Mammary epithelial cell (primary cell): ENCODE measurements at regions not wholly inside any gene's neighbourhood (a gene's known extent, or its start where the extent isn't known, plus 50 kb on each side); places are given as distances from the start of the nearest gene placed in this dataset.

Source experiments
- EZH2 ChIP-seq: IDR thresholded peaks from 2 replicates; pipeline ENCODE4 v1.6.1; 2012; ENCODE audit warnings: low read length, inconsistent platforms, borderline replicate concordance
- TF ChIP-seq, protein P1 (sequence below), 2 donors: IDR thresholded peaks in 1 of 2; conservative IDR thresholded peaks in 1 of 2; 2 replicates each; pipeline ENCODE4 v1.5.1; 2011 to 2012; ENCODE audit warnings: inconsistent platforms in 2 of 2, low read length in 2 of 2, mild to moderate bottlenecking in 2 of 2, control low read depth in 1 of 2, low read depth in 1 of 2; ENCODE audit not compliant: insufficient read depth in 1 of 2; ENCODE audit errors: extremely low read depth in 1 of 2

DNA sequence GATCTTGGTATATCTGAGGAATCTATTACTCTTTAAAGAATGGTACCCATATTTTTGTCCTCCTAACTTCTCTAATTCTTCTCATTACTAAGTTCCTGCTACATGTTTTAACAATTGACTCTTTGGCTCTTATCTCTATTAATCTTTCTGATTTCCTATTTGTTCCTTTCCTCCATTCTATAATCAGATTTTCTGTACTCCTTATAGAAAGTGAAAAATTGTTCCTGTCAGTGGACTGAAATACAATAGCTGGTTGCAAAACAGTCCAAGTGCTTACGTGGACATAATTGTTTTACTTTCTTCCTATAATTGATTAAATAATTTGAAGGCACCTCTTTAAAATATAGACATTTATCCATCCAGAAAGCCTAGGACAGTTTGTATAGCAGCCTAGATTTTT lies 86.7 kb upstream of the PTHLH start:
- TF ChIP-seq, protein P1, sequence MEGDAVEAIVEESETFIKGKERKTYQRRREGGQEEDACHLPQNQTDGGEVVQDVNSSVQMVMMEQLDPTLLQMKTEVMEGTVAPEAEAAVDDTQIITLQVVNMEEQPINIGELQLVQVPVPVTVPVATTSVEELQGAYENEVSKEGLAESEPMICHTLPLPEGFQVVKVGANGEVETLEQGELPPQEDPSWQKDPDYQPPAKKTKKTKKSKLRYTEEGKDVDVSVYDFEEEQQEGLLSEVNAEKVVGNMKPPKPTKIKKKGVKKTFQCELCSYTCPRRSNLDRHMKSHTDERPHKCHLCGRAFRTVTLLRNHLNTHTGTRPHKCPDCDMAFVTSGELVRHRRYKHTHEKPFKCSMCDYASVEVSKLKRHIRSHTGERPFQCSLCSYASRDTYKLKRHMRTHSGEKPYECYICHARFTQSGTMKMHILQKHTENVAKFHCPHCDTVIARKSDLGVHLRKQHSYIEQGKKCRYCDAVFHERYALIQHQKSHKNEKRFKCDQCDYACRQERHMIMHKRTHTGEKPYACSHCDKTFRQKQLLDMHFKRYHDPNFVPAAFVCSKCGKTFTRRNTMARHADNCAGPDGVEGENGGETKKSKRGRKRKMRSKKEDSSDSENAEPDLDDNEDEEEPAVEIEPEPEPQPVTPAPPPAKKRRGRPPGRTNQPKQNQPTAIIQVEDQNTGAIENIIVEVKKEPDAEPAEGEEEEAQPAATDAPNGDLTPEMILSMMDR (conservative IDR thresholded peaks at IDR 0.05 in 1 of 2, IDR thresholded peaks at IDR 0.05 in 1 of 2; ENCODE audit: extremely low read depth in 1 of 2, insufficient read depth in 1 of 2, low read depth in 1 of 2, low read length in 2 of 2): no peak
- TF ChIP-seq EZH2: no peak
